ENCODE measurements at regions not wholly inside any gene's neighbourhood (a gene's known extent, or its start where the extent isn't known, plus 50 kb on each side); places are given as distances from the start of the nearest gene placed in this dataset.

GRCh38 chr1:82086739-82087138 lies 286.0 kb downstream of the ADGRL2 start:
- POLR2A ChIA-PET (ENCODE audit: low non-redundant PET), result no interaction called here
- DNase-seq (ENCODE audit: low spot score), result no peak

DNA sequence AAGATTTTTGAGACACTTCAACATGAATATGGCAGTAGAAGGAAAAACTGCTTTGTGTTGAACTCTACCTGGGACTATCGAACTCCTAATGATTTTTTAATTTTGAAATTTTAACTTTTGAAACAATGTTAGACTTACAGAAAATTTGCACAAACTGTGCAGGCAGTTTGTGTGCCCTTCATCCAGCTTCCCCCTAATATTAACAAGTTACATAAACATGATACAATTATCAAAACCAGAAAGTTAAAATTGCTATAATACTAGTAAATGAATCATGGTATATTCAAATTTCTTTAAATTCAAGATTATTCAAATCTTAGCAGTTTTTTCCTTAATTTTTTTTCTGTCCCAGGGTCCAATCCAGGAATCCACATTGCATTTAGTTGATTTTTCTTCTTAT lies 278.9 kb downstream of the ADGRL2 start:
- CTCF ChIA-PET, result interaction anchor here (0.7 kb wide), 1 partner anchor 807 kb away, joined by 3 read pairs; no protein-coding TSS in a partner anchor
- no peak overlapping the region for H3K27ac ChIP-seq
- POLR2A ChIA-PET (ENCODE audit: low non-redundant PET), result no interaction called here
- TF ChIP-seq, protein P1, sequence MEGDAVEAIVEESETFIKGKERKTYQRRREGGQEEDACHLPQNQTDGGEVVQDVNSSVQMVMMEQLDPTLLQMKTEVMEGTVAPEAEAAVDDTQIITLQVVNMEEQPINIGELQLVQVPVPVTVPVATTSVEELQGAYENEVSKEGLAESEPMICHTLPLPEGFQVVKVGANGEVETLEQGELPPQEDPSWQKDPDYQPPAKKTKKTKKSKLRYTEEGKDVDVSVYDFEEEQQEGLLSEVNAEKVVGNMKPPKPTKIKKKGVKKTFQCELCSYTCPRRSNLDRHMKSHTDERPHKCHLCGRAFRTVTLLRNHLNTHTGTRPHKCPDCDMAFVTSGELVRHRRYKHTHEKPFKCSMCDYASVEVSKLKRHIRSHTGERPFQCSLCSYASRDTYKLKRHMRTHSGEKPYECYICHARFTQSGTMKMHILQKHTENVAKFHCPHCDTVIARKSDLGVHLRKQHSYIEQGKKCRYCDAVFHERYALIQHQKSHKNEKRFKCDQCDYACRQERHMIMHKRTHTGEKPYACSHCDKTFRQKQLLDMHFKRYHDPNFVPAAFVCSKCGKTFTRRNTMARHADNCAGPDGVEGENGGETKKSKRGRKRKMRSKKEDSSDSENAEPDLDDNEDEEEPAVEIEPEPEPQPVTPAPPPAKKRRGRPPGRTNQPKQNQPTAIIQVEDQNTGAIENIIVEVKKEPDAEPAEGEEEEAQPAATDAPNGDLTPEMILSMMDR (conservative IDR thresholded peaks at IDR 0.05; ENCODE audit: low read depth), result no peak
- no peak for DNase-seq (ENCODE audit: low spot score)

More at GRCh38 chr1:82086739-82087138, 286.0 kb downstream of the ADGRL2 start:
- TF ChIP-seq, protein P1 (conservative IDR thresholded peaks at IDR 0.05; ENCODE audit: low read depth), result no peak
- CTCF ChIA-PET, result interaction anchor here (0.5 kb wide), 1 partner anchor 84 kb away, joined by 3 read pairs; no protein-coding TSS in a partner anchor
- H3K27ac ChIP-seq, result no peak overlapping the region

- TF ChIP-seq, protein P1 (conservative IDR thresholded peaks at IDR 0.05; ENCODE audit: low read depth), result no peak
- CTCF ChIA-PET, result interaction anchor here (1.1 kb wide), 1 partner anchor 702 kb away, joined by 3 read pairs; no protein-coding TSS in a partner anchor
- POLR2A ChIA-PET (ENCODE audit: low non-redundant PET), result no interaction called here
- H3K27ac ChIP-seq, result no peak overlapping the region
- no peak for DNase-seq (ENCODE audit: low spot score)
These were observed 272.9 kb downstream of the ADGRL2 start for GRCh38 chr1:82073659-82074058.

DNA sequence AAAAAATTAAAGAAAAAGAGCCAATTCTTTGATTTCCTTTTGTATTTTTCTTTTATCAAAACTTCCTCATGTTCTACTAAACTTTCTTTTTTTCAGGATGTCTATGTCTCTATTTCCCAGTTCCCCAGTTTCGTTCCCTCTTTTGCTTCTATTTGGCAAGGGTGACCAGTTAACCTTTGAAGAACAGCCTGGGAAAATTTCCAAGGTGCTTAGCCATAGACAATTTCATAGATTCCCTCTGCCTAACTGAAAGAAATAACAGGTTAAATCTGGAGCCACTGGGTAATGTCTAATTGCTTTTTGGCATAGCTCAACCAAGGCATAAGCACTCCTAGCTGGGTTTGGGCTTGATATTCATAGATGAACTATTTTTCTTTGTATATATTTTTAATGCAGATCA lies 272.3 kb downstream of the ADGRL2 start:
- no peak for DNase-seq (ENCODE audit: low spot score)
- TF ChIP-seq, protein P1 (conservative IDR thresholded peaks at IDR 0.05; ENCODE audit: low read depth), result no peak
- no peak overlapping the region for H3K27ac ChIP-seq
- POLR2A ChIA-PET (ENCODE audit: low non-redundant PET), result no interaction called here
- CTCF ChIA-PET, result interaction anchor here (1.1 kb wide), 1 partner anchor 703 kb away, joined by 3 read pairs; no protein-coding TSS in a partner anchor

- ChIA-PET POLR2A (ENCODE audit: low non-redundant PET) (no interaction called here), CTCF (no interaction called here)
- TF ChIP-seq, protein P1 (conservative IDR thresholded peaks at IDR 0.05; ENCODE audit: low read depth), result no peak
- no peak for DNase-seq (ENCODE audit: low spot score)
- H3K27ac ChIP-seq, result no peak overlapping the region
These were observed 265.2 kb downstream of the ADGRL2 start for GRCh38 chr1:82065916-82066315.

DNA sequence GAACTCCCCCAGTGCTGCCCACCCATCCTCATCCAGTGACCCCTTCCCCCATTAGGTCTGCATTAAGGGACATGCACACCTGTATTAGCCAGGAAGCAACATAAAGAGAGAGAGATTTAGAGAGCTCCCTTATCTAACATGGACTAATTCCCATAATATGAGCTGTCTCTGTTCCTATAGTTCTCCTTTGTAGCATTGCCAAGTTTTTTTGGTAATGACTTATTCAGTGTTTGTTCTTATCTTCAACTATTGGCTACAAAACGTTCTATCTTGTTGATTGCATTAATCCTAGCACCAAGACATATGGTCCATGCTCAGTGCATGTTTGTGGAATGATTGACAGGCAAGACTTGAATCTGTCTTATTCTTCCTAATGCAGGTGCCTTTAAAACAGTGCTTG lies 264.0 kb downstream of the ADGRL2 start:
- ChIA-PET CTCF (no interaction called here), POLR2A (ENCODE audit: low non-redundant PET) (no interaction called here)
- no peak overlapping the region for H3K27ac ChIP-seq
- DNase-seq (ENCODE audit: low spot score), result no peak
- TF ChIP-seq, protein P1 (conservative IDR thresholded peaks at IDR 0.05; ENCODE audit: low read depth), result no peak
